HCT116 (cell line): ENCODE measurements at regions not wholly inside any gene's neighbourhood (a gene's known extent, or its start where the extent isn't known, plus 50 kb on each side); places are given as distances from the start of the nearest gene placed in this dataset.

Experiments
- ATAC-seq: fragments of 200-7000 bp; cut with Tn5 transposase; 2 replicates; pipeline ENCODE4 v1.9.1; 2020; ENCODE audit warnings: mild to moderate bottlenecking, moderate library complexity
- BruUV-seq: library from RNA; stranded (reverse); fragments of 400-500 nt; replicated peaks from 2 replicates; lab custom pipeline; 2021; lab: Mats Ljungman, UMichigan
- CTCF ChIA-PET: fragments of 300-600 bp; sonication (Branson Sonifier 250); formaldehyde crosslinking; loops from one replicate; lab custom pipeline; 2021; ENCODE audit warnings: antibody characterized with exemption; lab: Charles Lee
- POLR2A ChIA-PET: fragments of 300-600, 350-600 bp; sonication (Branson Sonifier 250); formaldehyde crosslinking; loops from one replicate; lab custom pipeline; 2021; ENCODE audit warnings: antibody characterized with exemption; lab: Charles Lee
- RAD21 ChIA-PET, 2 experiments: fragments of 300-600 bp; sonication (Branson Sonifier 250); formaldehyde crosslinking; loops; one replicate each; lab custom pipeline; 2023; ENCODE audit warnings: low total read pairs in 2 of 2; ENCODE audit not compliant: uncharacterized antibody in 2 of 2, unreplicated experiment in 2 of 2, low non-redundant PET in 1 of 2; lab: Charles Lee
- DNase-seq: peaks from one replicate; pipeline ENCODE4 v3.0.0-alpha.2; 2010; ENCODE audit warnings: low read depth, low spot score
- H2AFZ ChIP-seq: fragments of 200-600 bp; shearing (Covaris generic), sonication (generic); 2 replicates; pipeline ENCODE4 v1.6.1; 2017; ENCODE audit warnings: low read depth, mixed run types, mixed read lengths, antibody characterized with exemption, low read length; ENCODE audit not compliant: poor library complexity, severe bottlenecking
- H3K27ac ChIP-seq: 2 replicates; pipeline ENCODE4 v1.5.1; 2012; ENCODE audit warnings: low read depth, low read length
- H3K27me3 ChIP-seq: fragments of 200-600 bp; sonication (generic); 2 replicates; pipeline ENCODE4 v1.6.1; 2016; ENCODE audit warnings: mixed run types, low read length, mixed read lengths; ENCODE audit not compliant: insufficient read depth
- H3K36me3 ChIP-seq, 2 experiments: fragments of 200-500 bp in 1 of 2; fragments of 200-600 bp in 1 of 2; sonication (Bioruptor generic) in 1 of 2; sonication (generic) in 1 of 2; 2 replicates each; pipeline versions ENCODE4 v1.5.1 to v1.6.1; 2014 to 2016; ENCODE audit warnings: low read length in 2 of 2, inconsistent platforms in 1 of 2, mixed read lengths in 1 of 2, mixed run types in 1 of 2; ENCODE audit not compliant: insufficient read depth in 2 of 2, control insufficient read depth in 1 of 2
- H3K4me1 ChIP-seq, 2 experiments: fragments of 200-600 bp in 1 of 2; sonication (generic) in 1 of 2; 2 replicates each; pipeline versions ENCODE4 v1.5.1 to v1.6.1; 2012 to 2017; ENCODE audit warnings: low read length in 2 of 2, inconsistent platforms in 1 of 2, mild to moderate bottlenecking in 1 of 2, mixed read lengths in 1 of 2, mixed run types in 1 of 2, moderate library complexity in 1 of 2; ENCODE audit not compliant: insufficient read depth in 2 of 2, control insufficient read depth in 1 of 2
- H3K4me2 ChIP-seq: fragments of 200-600 bp; sonication (generic); 2 replicates; pipeline ENCODE4 v1.6.1; 2017; ENCODE audit warnings: mixed run types, low read length, mixed read lengths
- H3K4me3 ChIP-seq, 2 experiments: fragments of 200-600 bp in 1 of 2; sonication (generic) in 1 of 2; replicated peaks in 1 of 2; 2 replicates each; pipeline ENCODE4 v1.5.1; 2011 to 2016; ENCODE audit warnings: low read length in 2 of 2, control low read depth in 1 of 2, low read depth in 1 of 2, mild to moderate bottlenecking in 1 of 2, mixed read lengths in 1 of 2, mixed run types in 1 of 2
- H3K79me2 ChIP-seq: fragments of 200-600 bp; sonication (generic); 2 replicates; pipeline ENCODE4 v1.6.1; 2017; ENCODE audit warnings: mild to moderate bottlenecking, mixed run types, low read length, moderate library complexity, mixed read lengths; ENCODE audit not compliant: insufficient read depth
- H3K9ac ChIP-seq: fragments of 200-600 bp; sonication (generic); 2 replicates; pipeline ENCODE4 v1.6.1; 2016; ENCODE audit warnings: low read length, mixed read lengths
- H3K9me2 ChIP-seq: fragments of 200-600 bp; sonication (generic), shearing (Covaris generic); 2 replicates; pipeline ENCODE4 v1.6.1; 2017; ENCODE audit warnings: mixed run types, mild to moderate bottlenecking, moderate library complexity; ENCODE audit not compliant: insufficient read depth
- H3K9me3 ChIP-seq, 2 experiments: fragments of 200-500 bp in 1 of 2; fragments of 200-600 bp in 1 of 2; sonication (Bioruptor generic) in 1 of 2; sonication (generic) in 1 of 2; 2 replicates each; pipeline ENCODE4 v1.6.1; 2014 to 2017; ENCODE audit warnings: low read length in 2 of 2, mixed read lengths in 2 of 2, inconsistent platforms in 1 of 2, low read depth in 1 of 2, mild to moderate bottlenecking in 1 of 2, mixed run types in 1 of 2, moderate library complexity in 1 of 2; ENCODE audit not compliant: control insufficient read depth in 1 of 2, insufficient read depth in 1 of 2
- H4K20me1 ChIP-seq: fragments of 200-600 bp; sonication (generic), shearing (Covaris generic); 2 replicates; pipeline ENCODE4 v1.6.1; 2017; ENCODE audit warnings: mixed run types, mild to moderate bottlenecking, moderate library complexity; ENCODE audit not compliant: insufficient read depth
- ATF3 ChIP-seq: IDR thresholded peaks from 2 replicates; pipeline ENCODE4 v1.6.1; 2012
- CBX3 ChIP-seq: IDR thresholded peaks from 2 replicates; pipeline ENCODE4 v1.6.1; 2012; ENCODE audit warnings: low read depth
- CEBPB ChIP-seq: IDR thresholded peaks from 2 replicates; pipeline ENCODE4 v1.6.1; 2012; ENCODE audit warnings: low read depth
- CTCF ChIP-seq, 3 experiments: fragments of 200-600 bp in 1 of 3; sonication (generic) in 1 of 3; IDR thresholded peaks in 2 of 3; conservative IDR thresholded peaks in 1 of 3; 2 replicates each; pipeline ENCODE4 v1.5.1; 2012 to 2017; ENCODE audit warnings: low read depth in 2 of 3, low read length in 2 of 3, antibody characterized with exemption in 1 of 3, borderline replicate concordance in 1 of 3, control low read depth in 1 of 3, mild to moderate bottlenecking in 1 of 3, mixed read lengths in 1 of 3, mixed run types in 1 of 3, moderate library complexity in 1 of 3; ENCODE audit not compliant: insufficient read depth in 1 of 3
- EGR1 ChIP-seq: IDR thresholded peaks from 2 replicates; pipeline ENCODE4 v1.6.1; 2012; ENCODE audit warnings: low read depth
- ELF1 ChIP-seq: IDR thresholded peaks from 2 replicates; pipeline ENCODE4 v1.6.1; 2012; ENCODE audit warnings: low read depth, borderline replicate concordance
- EZH2 ChIP-seq: fragments of 200-600 bp; sonication (generic); IDR thresholded peaks from 2 replicates; pipeline ENCODE4 v1.6.1; 2017; ENCODE audit warnings: antibody characterized with exemption, mixed run types
- EZH2phosphoT487 ChIP-seq: fragments of 200-600 bp; IDR thresholded peaks from 2 replicates; pipeline ENCODE4 v1.6.1; 2018; ENCODE audit warnings: antibody characterized with exemption, borderline replicate concordance
- FOSL1 ChIP-seq: IDR thresholded peaks from 2 replicates; pipeline ENCODE4 v1.6.1; 2012; ENCODE audit warnings: low read depth
- MAX ChIP-seq: IDR thresholded peaks from 2 replicates; pipeline ENCODE4 v1.6.1; 2012
- POLR2A ChIP-seq: IDR thresholded peaks from 2 replicates; pipeline ENCODE4 v1.7.0; 2011; ENCODE audit warnings: borderline replicate concordance; ENCODE audit not compliant: insufficient read depth, insufficient read length; ENCODE audit errors: extremely low read depth
- POLR2AphosphoS5 ChIP-seq: IDR thresholded peaks from 2 replicates; pipeline ENCODE4 v1.6.1; 2011; ENCODE audit warnings: mild to moderate bottlenecking, low read depth, low read length, moderate library complexity
- RAD21 ChIP-seq: IDR thresholded peaks from 2 replicates; pipeline ENCODE4 v1.6.1; 2012; ENCODE audit warnings: low read depth, mild to moderate bottlenecking
- REST ChIP-seq: IDR thresholded peaks from 2 replicates; pipeline ENCODE4 v1.6.1; 2012; ENCODE audit warnings: low read depth
- SIN3A ChIP-seq: IDR thresholded peaks from 2 replicates; pipeline ENCODE4 v1.6.1; 2012; ENCODE audit warnings: low read depth
- SP1 ChIP-seq: IDR thresholded peaks from 2 replicates; pipeline ENCODE4 v1.6.1; 2012; ENCODE audit warnings: low read depth
- SRF ChIP-seq: IDR thresholded peaks from 2 replicates; pipeline ENCODE4 v1.6.1; 2012; ENCODE audit warnings: low read depth
- YY1 ChIP-seq: IDR thresholded peaks from 2 replicates; pipeline ENCODE4 v1.6.1; 2011; ENCODE audit warnings: low read length, low read depth, moderate library complexity, mild to moderate bottlenecking; ENCODE audit not compliant: insufficient replicate concordance; ENCODE audit errors: extremely low read depth
- ZBTB33 ChIP-seq: IDR thresholded peaks from 2 replicates; pipeline ENCODE4 v1.6.1; 2011; ENCODE audit warnings: mild to moderate bottlenecking, low read length, moderate library complexity; ENCODE audit not compliant: insufficient replicate concordance; ENCODE audit errors: extremely low read depth
- ZNF274 ChIP-seq: fragments of 200-500 bp; sonication (Bioruptor generic); IDR thresholded peaks from 2 replicates; pipeline ENCODE4 v1.6.1; 2014; ENCODE audit warnings: mild to moderate bottlenecking, low read depth, low read length, inconsistent platforms
- intact Hi-C: fragments of 100-400 bp; cut with micrococcal nuclease; formaldehyde crosslinking; loops from 2 replicates; pipeline ENCODE4 v1.10.0; 2022

- ChIA-PET RAD21 (no interaction called here), CTCF (no interaction called here)
- intact Hi-C loops: no loop called here
- Histone ChIP-seq H3K4me2 (no peak overlapping the region), H3K4me1 (no peaks in the 10 kb centered on the region), H3K36me3 (no peaks in the 10 kb centered on the region), H3K4me3 (no peak overlapping the region)
- no peak for DNase-seq
- TF ChIP-seq YY1: no peak
- no peak for TF ChIP-seq ZBTB33
- no peak for TF ChIP-seq FOSL1
- TF ChIP-seq POLR2A: no peak
- no peak for TF ChIP-seq EGR1
- TF ChIP-seq ELF1: no peak
- no peak for TF ChIP-seq EZH2phosphoT487
- TF ChIP-seq CBX3: no peak
- no peak for TF ChIP-seq SP1
- TF ChIP-seq POLR2AphosphoS5: no peak
- no peak for TF ChIP-seq ZNF274
- TF ChIP-seq RAD21: no peak
- TF ChIP-seq EZH2: no peak
- TF ChIP-seq ATF3: no peak
- TF ChIP-seq CTCF (IDR thresholded peaks at IDR 0.05 in 2 of 3, conservative IDR thresholded peaks at IDR 0.05 in 1 of 3; ENCODE audit: borderline replicate concordance in 1 of 3, insufficient read depth in 1 of 3, low read depth in 2 of 3, low read length in 2 of 3): no peak
- TF ChIP-seq SIN3A: no peak
- TF ChIP-seq SRF: no peak
- no peak for TF ChIP-seq REST
- TF ChIP-seq MAX: no peak
- TF ChIP-seq CEBPB: no peak
- TF ChIP-seq, all 23 proteins: peak for 0
- BruUV-seq: no TSS peak
- POLR2A ChIA-PET: no interaction called here
- Histone ChIP-seq H3K9ac (no peak overlapping the region), H3K9me3 (peaks cover 20 to 29% of the 10 kb centered on the region in 2 experiments; a peak in 3 of 4 replicates), H4K20me1 (no peaks in the 10 kb centered on the region), H3K27ac (no peak overlapping the region), H3K9me2 (no peaks in the 10 kb centered on the region), H2AFZ (no peak overlapping the region), H3K27me3 (no peaks in the 10 kb centered on the region), H3K79me2 (no peaks in the 10 kb centered on the region)
- no peak for ATAC-seq
Observed at GRCh38 chr19:31461814-31462539, 112.7 kb upstream of the TSHZ3 start.
